ENCODE measurements at regions not wholly inside any gene's neighbourhood (a gene's known extent, or its start where the extent isn't known, plus 50 kb on each side); places are given as distances from the start of the nearest gene placed in this dataset.

GRCh38 chr2:6069381-6069780 is 377.2 kb downstream of the SOX11 start:
- CTCF ChIA-PET, result no interaction called here
- DNase-seq, result no peak
- no peak overlapping the region for H3K27ac Mint-ChIP-seq
- no peaks in the 10 kb centered on the region for H3K27me3 Mint-ChIP-seq
- no peaks in the 10 kb centered on the region for H3K36me3 Mint-ChIP-seq
- H3K4me3 Mint-ChIP-seq, result no peak overlapping the region
- H3K9me3 Mint-ChIP-seq (ENCODE audit: low read depth), result no peaks in the 10 kb centered on the region
- no peaks in the 10 kb centered on the region for H3K4me1 Mint-ChIP-seq
- no peak for ATAC-seq

DNA sequence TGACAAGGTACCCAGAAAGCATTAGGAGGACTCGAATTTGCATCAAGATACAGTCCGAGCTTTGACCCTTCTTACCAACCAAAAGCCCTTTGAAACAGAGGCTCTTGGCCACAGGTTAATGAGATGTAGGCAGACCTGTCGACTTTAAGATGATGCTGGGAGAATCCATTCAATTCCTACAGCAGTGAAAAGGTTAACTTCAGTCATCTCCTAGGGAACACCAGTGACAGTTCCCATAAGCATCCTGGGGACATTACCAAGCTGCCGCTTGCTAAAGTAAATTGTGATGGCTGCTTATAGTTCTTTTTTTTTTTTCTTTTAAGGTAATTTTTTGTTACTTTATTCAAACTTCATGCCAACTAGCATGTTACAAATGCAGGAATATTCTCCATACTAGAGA is 379.3 kb downstream of the SOX11 start:
- H3K9me3 Mint-ChIP-seq (ENCODE audit: low read depth), result no peaks in the 10 kb centered on the region
- H3K27me3 Mint-ChIP-seq, result no peaks in the 10 kb centered on the region
- ATAC-seq, result no peak
- H3K27ac Mint-ChIP-seq, result no peak overlapping the region
- no peak overlapping the region for H3K4me3 Mint-ChIP-seq
- no peak for DNase-seq
- H3K4me1 Mint-ChIP-seq, result no peaks in the 10 kb centered on the region
- H3K36me3 Mint-ChIP-seq, result no peaks in the 10 kb centered on the region
- CTCF ChIA-PET, result no interaction called here

DNA sequence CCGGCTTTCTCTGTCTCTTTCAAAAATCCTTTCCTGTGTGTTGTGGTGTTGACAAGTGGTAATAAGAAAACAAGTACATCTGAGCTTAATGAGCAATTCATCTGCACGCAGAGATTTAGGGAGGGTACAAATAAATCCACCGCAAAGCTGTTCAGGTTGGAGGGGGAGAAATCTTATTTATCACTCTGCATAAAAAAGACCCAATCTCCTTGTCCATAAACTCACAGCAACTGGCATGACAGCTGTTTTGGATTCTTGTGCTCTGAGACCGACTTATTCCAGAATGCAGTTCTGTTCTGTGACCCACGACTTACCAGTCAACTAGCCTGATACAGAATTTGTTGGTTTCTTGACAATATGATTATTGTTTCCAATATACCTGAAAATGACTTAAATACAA is 380.1 kb downstream of the SOX11 start:
- Mint-ChIP-seq H3K9me3 (ENCODE audit: low read depth) (no peaks in the 10 kb centered on the region), H3K4me3 (no peak overlapping the region), H3K27me3 (no peaks in the 10 kb centered on the region), H3K27ac (no peak overlapping the region), H3K4me1 (no peaks in the 10 kb centered on the region), H3K36me3 (no peaks in the 10 kb centered on the region)
- CTCF ChIA-PET, result no interaction called here
- no peak for DNase-seq
- ATAC-seq, result no peak

DNA sequence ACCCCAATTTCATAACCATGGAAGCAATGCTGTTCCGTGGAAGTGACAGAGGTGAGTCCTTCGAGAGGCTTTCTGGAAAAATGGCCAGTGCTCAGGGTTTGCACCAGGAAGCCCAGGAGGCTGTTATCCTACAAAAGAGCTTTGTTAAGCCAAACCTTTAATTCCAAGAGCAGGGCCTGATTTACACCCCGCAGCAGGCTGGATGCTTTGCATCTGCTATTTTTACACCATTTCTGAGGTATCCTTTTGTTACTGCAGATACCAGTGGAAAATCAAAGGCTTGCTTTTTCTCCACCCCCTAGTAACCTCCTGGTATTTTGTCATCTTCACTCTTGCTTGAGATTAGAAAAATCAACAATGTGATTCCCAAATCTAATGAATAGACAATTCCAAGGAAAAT is 380.6 kb downstream of the SOX11 start:
- no peak overlapping the region for H3K27ac Mint-ChIP-seq
- H3K36me3 Mint-ChIP-seq, result no peaks in the 10 kb centered on the region
- H3K4me3 Mint-ChIP-seq, result no peak overlapping the region
- H3K27me3 Mint-ChIP-seq, result no peaks in the 10 kb centered on the region
- no peaks in the 10 kb centered on the region for H3K4me1 Mint-ChIP-seq
- ATAC-seq, result no peak
- CTCF ChIA-PET, result no interaction called here
- no peak for DNase-seq
- H3K9me3 Mint-ChIP-seq (ENCODE audit: low read depth), result no peaks in the 10 kb centered on the region

- H3K27ac Mint-ChIP-seq, result no peak overlapping the region
- H3K4me3 Mint-ChIP-seq, result no peak overlapping the region
- no peaks in the 10 kb centered on the region for H3K4me1 Mint-ChIP-seq
- no peak for DNase-seq
- CTCF ChIA-PET, result no interaction called here
- H3K36me3 Mint-ChIP-seq, result no peaks in the 10 kb centered on the region
- H3K27me3 Mint-ChIP-seq, result no peaks in the 10 kb centered on the region
- no peak for ATAC-seq
- no peaks in the 10 kb centered on the region for H3K9me3 Mint-ChIP-seq (ENCODE audit: low read depth)
These were observed 381.3 kb downstream of the SOX11 start for GRCh38 chr2:6073191-6074088.

DNA sequence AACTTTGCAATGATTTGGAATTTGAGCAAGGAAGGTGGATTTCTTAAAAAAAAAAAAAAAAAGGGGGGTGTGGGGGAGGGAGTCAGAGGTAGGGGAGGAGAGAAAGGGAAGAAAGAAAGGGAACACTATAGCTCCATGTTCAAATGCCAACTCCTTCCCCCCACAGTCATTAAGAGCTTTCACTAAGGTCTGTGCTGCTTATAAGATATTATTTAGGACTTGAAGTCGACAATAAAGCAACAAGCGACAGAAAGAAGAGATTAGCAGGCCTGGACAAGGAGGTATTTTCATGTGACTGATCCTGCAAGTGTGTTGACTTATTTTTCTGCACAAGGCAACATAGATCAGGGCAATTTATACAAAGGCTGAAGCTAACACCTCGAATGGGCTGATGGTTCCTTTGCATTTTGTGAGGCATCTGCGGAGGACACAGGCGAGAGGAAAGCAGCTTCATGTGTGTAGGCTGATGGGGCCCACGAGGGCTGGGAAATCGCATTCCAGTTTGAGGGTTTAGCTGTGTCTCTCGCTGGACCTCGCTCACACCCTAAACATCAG is 382.0 kb downstream of the SOX11 start:
- CTCF ChIA-PET, result no interaction called here
- Mint-ChIP-seq H3K36me3 (no peaks in the 10 kb centered on the region), H3K9me3 (ENCODE audit: low read depth) (peaks cover 2% of the 10 kb centered on the region), H3K4me3 (no peak overlapping the region), H3K27ac (no peak overlapping the region), H3K4me1 (no peaks in the 10 kb centered on the region), H3K27me3 (no peaks in the 10 kb centered on the region)
- ATAC-seq, result no peak
- no peak for DNase-seq

- DNase-seq (no peak), ATAC-seq (no peak)
- H3K36me3 Mint-ChIP-seq, result no peaks in the 10 kb centered on the region
- no peaks in the 10 kb centered on the region for H3K27me3 Mint-ChIP-seq
- H3K4me3 Mint-ChIP-seq, result no peak overlapping the region
- CTCF ChIA-PET, result no interaction called here
- H3K27ac Mint-ChIP-seq, result no peak overlapping the region
- peaks cover 2% of the 10 kb centered on the region for H3K9me3 Mint-ChIP-seq (ENCODE audit: low read depth)
- no peaks in the 10 kb centered on the region for H3K4me1 Mint-ChIP-seq
These were observed 385.4 kb downstream of the SOX11 start for GRCh38 chr2:6077585-6077984.

DNA sequence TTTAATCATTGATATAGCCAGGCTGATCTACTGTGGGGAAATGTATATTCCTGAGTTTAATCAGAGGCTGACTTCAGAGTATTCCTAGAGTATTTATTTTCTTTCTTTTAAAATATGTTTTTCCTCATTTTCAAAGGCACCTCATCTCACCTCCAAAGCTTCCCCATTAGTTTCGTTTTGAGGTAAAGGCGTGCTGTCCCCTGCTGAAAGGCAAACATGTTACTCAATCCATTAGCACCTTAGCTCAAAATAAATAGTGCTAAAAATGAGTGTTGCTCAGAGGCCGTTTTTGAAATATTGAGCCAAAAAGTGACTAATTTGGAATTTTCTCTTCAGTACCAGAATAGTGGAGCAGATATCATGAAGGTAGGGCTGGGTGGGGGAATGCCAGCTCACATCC is 386.2 kb downstream of the SOX11 start:
- ATAC-seq, result no peak
- no peak overlapping the region for H3K4me3 Mint-ChIP-seq
- H3K27me3 Mint-ChIP-seq, result no peaks in the 10 kb centered on the region
- H3K27ac Mint-ChIP-seq, result no peak overlapping the region
- CTCF ChIA-PET, result no interaction called here
- no peaks in the 10 kb centered on the region for H3K4me1 Mint-ChIP-seq
- DNase-seq, result no peak
- H3K36me3 Mint-ChIP-seq, result no peaks in the 10 kb centered on the region
- peaks cover 2% of the 10 kb centered on the region for H3K9me3 Mint-ChIP-seq (ENCODE audit: low read depth)

GRCh38 chr2:6079405-6079804 is 387.2 kb downstream of the SOX11 start:
- H3K4me1 Mint-ChIP-seq, result no peaks in the 10 kb centered on the region
- no peak overlapping the region for H3K4me3 Mint-ChIP-seq
- H3K36me3 Mint-ChIP-seq, result no peaks in the 10 kb centered on the region
- CTCF ChIA-PET, result no interaction called here
- DNase-seq (no peak), ATAC-seq (no peak)
- peaks cover 2% of the 10 kb centered on the region for H3K9me3 Mint-ChIP-seq (ENCODE audit: low read depth)
- no peak overlapping the region for H3K27ac Mint-ChIP-seq
- no peaks in the 10 kb centered on the region for H3K27me3 Mint-ChIP-seq

GRCh38 chr2:6080932-6081753 is 389.0 kb downstream of the SOX11 start:
- Mint-ChIP-seq H3K4me1 (no peaks in the 10 kb centered on the region), H3K4me3 (no peak overlapping the region)
- ATAC-seq, result no peak

DNA sequence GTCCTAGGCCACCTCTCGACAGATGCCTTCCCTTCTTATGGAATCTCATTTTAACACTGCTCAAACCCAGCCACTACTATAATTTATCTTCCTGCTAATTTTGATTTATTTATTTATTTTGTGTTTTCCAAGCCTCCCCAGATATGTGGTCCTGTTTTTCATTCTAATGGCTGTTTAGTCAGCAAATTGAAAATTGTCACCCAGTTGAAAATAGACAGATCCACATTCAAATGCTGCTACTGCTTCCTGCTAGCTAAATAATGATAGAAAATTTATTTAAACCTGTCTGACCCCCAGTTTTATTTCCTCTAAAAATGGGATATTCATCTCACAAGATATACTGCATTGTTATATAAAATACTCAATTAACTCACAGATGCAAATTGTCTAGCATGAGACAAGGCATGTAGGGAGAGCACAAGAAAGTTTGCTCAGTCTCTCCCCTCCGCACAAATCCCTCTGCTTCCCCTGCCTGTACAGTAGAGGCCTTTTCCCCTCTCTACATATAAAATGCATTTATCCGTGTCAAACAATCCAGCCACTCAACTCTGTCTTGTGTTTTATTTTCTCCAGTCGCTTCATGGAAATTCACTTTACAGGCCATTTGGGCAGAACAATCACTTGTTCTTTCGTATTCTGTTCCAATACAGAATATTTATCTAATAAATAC is 389.9 kb downstream of the SOX11 start:
- Mint-ChIP-seq H3K36me3 (no peaks in the 10 kb centered on the region), H3K27ac (no peak overlapping the region), H3K4me1 (no peaks in the 10 kb centered on the region), H3K27me3 (no peaks in the 10 kb centered on the region), H3K4me3 (no peak overlapping the region), H3K9me3 (ENCODE audit: low read depth) (peaks cover 4% of the 10 kb centered on the region)
- DNase-seq (no peak), ATAC-seq (no peak)
- CTCF ChIA-PET, result no interaction called here

More at GRCh38 chr2:6080932-6081753, 389.0 kb downstream of the SOX11 start:
- Mint-ChIP-seq H3K36me3 (no peaks in the 10 kb centered on the region), H3K27ac (no peak overlapping the region), H3K9me3 (ENCODE audit: low read depth) (peaks cover 2% of the 10 kb centered on the region), H3K27me3 (no peaks in the 10 kb centered on the region)
- CTCF ChIA-PET, result no interaction called here
- DNase-seq, result no peak

- no peaks in the 10 kb centered on the region for H3K27me3 Mint-ChIP-seq
- H3K27ac Mint-ChIP-seq, result no peak overlapping the region
- H3K4me1 Mint-ChIP-seq, result no peaks in the 10 kb centered on the region
- no peak overlapping the region for H3K4me3 Mint-ChIP-seq
- no peak for DNase-seq
- ATAC-seq, result no peak
- H3K9me3 Mint-ChIP-seq (ENCODE audit: low read depth), result peaks cover 5% of the 10 kb centered on the region
- CTCF ChIA-PET, result no interaction called here
- no peaks in the 10 kb centered on the region for H3K36me3 Mint-ChIP-seq
These were observed 390.4 kb downstream of the SOX11 start for GRCh38 chr2:6082625-6083018.

- no peak overlapping the region for H3K4me3 Mint-ChIP-seq
- DNase-seq, result no peak
These were observed 391.0 kb downstream of the SOX11 start for GRCh38 chr2:6083136-6083535.

More at GRCh38 chr2:6083136-6083535, 391.0 kb downstream of the SOX11 start:
- H3K4me1 Mint-ChIP-seq, result no peaks in the 10 kb centered on the region
- ATAC-seq, result no peak
- no peak overlapping the region for H3K27ac Mint-ChIP-seq
- no peaks in the 10 kb centered on the region for H3K27me3 Mint-ChIP-seq
- H3K36me3 Mint-ChIP-seq, result no peaks in the 10 kb centered on the region
- H3K9me3 Mint-ChIP-seq (ENCODE audit: low read depth), result peaks cover 5% of the 10 kb centered on the region
- CTCF ChIA-PET, result no interaction called here

All from activated CD8-positive, alpha-beta memory T cell treated with anti-CD3 and anti-CD28 coated beads, Interleukin-2, amount 10 ng/mL, durations not matched to agents 7 days and 5 days (primary cell).